NCI-H1092 (cell line): ENCODE measurements at regions not wholly inside any gene's neighbourhood (a gene's known extent, or its start where the extent isn't known, plus 50 kb on each side); places are given as distances from the start of the nearest gene placed in this dataset.
"Not testable (repeated sequence)": the region's sequence is repeated elsewhere in the genome, so short reads cannot be mapped to it uniquely, and the experiment has no call there.

Experiments
- DNase-seq: peaks from one replicate; lab custom pipeline; 2025; lab: John Stamatoyannopoulos, UW

DNA sequence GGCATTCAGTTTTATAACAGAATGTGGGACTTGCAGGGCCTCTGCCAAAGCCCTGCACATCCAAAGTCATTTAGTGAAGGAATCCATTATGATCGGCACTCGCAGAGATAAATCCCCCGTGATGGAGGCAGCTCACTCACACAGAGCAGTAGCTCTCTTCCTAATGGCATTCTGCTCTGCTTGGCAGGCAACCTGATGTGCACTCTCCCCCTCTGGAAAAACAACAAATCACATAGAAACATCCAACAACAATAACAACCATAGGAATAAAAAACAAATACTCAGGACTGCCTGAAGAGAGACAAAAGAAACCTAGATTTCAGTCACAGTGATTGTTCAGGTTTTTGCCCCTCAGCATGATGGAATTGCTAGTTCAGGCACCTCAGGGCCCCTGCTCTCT is 59.7 kb downstream of the NAA11 start:
- DNase-seq, result no peak

DNA sequence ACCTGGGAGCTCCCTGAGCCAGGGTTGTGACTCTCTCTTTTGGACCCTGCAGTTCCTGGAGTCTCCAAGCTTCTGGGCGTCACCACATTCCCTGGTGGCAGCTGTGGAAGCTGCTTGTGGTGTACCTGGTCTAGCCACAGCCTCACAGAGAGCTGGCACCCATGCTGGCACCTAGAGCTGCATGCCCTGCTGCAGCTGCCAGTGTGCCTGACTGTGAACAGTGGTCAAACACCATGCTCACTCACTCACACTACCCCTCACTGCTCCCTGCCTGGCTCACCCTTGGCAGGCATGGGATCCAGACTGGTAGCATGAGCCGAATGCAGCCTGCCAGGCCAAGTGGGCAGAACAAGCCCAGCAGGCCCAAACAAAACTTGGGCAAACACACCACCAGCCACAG is 66.6 kb downstream of the NAA11 start:
- DNase-seq, result no peak

DNA sequence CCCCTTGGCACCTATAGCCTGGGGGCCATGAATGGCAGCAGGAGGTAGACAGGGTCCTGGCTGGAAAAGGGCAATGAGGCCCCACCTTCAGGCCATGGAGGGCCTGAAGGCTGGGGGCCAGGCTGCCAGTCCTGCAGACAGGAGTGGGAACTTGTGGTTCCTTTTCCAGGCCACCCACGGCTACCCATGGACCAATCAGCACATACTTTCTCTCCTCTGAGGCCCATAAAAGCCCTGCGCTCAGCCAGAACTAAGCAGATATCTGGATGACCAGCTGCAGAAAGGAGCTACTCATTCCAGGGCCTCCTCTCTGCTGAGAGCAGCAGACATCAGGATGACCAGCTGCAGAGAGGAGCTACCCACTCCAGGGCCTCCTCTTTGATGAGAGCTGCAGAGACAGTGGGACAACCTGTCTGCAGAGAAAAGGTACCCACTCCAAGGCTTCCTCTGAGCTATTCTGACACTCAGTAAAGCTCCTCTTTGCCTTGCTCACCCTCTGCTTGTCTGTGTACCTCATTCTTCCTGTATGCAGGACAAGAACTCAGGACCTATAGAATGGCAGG is 67.2 kb downstream of the NAA11 start:
- DNase-seq, result no peak

DNA sequence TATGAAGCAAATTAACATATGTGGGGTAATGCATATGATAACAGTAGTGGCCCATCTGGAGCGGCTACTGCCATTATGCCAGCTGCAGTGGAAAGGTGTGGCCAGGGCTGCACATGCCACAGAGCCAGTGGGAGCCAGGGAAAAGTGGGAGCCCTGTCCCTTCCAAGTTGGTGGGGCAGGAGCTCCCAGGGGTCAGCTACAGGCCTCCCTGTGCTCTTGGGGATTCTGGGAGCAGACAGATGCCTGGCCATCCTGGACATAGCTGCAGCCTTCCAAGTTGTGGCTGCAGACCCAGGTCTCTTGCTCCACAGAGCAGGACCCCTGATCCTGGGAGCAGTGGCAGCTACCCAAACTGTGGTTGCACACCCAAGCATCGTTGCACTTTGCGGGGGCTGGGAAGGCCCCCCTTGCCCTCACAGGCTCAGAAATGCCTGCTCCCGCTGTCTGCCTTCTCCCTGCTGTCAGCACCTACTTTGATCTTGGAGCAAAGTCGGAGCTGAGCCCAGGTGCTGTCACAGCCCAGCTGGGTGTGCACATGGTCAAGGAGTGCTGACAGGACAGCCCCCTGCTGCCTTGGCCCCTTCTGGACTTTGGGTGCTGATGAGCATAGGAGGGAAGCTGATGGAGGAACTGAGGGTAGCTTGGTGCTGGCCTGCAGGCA is 67.8 kb downstream of the NAA11 start:
- no peak for DNase-seq

DNA sequence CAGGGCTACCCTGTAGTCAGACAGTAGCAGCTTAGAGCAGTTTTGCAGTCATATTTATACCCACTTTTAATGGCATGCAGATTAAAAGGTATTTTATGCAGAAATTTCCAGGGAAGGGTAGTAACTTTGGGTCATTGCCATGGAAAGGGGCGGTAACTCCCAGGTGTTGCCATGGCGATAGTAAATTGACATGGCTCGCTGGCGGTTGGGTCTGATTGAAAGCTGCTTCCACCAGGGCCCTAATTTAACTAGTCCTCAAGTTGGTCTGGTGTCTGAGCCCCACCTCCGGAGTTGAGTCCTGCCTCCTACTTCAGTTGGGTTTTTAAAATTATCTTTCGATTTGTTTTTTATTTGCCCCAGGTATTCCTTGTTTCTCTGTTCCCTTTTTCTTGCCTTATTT is 70.1 kb downstream of the NAA11 start:
- DNase-seq, result no peak

DNA sequence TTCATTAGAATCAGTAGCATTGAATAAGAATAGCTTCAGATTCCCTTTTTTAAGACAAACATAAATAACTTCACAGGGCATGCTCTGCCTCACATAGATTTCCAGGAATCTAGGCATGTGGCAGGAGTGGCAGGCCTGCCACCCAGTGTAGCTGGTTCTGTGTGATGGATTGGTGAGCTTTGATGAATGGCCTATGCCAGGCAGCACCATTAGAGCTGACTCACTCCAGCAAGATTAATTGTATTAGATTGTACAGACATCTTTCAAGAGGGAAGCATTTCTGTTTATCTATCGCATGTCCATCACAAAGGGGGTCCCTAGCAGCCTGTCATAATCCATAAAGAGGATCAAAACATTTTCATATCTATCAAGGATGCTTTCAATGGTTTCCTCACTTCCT is 71.9 kb downstream of the NAA11 start:
- no peak for DNase-seq

DNA sequence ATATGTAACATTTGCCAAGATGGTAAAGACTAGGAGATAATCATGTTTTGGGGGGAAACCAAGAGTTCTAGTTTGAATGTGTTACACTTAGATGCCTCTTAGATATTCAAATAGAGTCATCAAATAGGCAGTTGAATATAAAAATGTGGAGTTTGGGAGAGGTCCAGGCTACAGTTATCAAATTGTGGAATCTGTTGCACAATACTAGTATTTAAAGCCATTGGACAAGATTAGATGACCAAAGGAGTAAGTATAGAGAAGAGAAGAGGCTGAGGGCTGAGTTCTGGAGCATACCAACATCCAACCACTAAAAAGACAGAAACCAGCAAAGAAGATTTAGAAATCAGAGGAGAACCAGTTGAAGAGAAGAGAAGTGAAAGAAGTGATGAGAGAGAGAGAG is 72.7 kb downstream of the NAA11 start:
- no peak for DNase-seq

DNA sequence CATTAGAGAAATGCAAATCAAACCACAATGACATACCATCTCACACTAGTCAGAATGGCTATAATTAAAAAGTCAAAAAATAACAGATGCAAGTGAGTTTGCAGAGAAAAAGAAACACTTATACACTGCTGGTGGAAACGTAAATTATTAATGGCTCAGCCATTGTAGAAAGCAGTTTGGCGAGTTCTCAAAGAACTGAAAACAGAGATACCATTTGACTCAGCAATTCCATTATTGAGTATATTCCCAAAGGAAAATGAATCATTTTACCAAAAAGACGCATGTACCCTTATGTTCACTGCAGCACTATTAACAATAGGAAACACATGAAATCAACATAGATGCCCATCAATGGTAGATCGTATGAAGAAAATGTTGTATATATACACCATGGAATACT is 75.0 kb downstream of the NAA11 start:
- DNase-seq, result no peak

DNA sequence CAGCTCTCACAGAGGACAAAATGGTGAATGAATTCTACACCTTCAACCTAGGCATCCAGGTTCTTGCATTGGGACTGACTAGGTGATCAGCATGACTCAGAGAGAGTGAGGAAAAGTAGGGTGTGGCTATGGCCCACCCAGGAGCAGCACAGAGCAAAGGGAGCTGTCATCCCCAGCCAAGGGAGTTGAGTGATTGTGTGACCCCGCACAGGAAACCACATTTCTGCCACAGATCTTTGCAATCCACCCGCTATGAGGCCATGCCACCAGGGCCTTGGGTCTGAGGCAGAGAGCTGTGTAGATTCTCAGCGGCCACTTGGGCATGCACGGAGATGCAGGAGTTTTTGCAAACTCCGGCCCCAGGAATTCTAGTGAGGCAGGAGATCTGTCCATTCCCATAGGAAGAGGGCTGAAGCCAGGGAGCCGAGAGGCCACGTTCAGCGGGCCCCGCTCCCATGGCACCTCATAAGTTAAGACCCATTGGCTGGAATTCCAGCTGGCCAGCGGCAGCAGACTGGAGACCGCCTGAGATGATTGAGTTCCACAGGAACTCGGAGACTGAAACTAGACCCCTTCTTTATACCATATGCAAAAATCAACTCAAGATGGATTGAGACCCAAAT is 75.9 kb downstream of the NAA11 start:
- DNase-seq, result no peak

DNA sequence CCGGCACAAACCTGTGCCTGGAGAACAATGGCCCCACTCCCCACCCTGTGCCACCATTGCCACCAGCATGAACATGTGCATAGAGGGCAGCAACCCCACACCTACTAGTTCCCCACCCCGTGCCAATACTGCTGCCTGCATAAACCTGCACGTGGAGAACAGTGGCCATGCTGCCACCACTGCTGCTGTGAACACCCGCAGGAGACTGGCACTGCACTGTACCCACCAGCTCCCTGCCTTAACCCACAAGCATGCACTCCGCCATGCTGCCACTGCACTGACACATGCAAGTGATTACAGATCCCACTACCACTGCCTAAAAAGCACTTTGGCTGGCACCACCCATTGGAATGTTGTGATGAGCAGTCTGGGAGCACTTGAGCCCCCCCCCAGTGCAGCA is 77.3 kb downstream of the NAA11 start:
- no peak for DNase-seq

DNA sequence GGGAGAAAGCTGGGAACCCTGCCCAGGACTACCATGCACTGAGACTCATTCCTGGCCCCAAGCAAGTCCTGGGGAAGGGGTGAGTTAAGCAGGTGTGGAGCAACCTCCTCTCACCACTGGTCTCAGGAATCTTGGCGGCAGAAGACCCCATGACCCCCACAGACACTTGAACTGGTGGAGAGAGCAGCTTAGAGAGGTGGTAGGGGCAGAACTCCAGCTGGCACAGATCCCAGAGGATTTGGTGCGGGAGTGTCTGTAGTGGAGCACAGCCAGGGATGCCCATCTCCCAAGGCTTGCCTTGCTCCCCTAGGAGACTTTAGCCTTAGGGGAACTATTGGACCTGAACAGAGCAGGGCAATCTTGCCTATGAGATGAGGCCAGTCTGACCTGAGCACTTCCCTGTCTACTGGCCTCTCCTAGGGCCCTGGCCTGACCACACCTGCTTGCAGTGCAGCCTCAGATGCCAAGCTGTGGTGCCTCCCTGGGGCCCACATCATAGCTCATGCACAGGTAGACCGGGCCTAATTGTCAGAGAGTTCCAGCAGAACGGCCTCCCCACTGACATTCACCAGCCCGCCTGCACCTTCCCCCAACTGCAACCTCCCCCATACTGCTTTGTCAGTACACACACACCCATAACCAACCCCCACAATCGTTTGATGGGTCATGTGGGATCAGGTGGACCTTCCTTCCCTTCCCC is 78.0 kb downstream of the NAA11 start:
- no peak for DNase-seq

DNA sequence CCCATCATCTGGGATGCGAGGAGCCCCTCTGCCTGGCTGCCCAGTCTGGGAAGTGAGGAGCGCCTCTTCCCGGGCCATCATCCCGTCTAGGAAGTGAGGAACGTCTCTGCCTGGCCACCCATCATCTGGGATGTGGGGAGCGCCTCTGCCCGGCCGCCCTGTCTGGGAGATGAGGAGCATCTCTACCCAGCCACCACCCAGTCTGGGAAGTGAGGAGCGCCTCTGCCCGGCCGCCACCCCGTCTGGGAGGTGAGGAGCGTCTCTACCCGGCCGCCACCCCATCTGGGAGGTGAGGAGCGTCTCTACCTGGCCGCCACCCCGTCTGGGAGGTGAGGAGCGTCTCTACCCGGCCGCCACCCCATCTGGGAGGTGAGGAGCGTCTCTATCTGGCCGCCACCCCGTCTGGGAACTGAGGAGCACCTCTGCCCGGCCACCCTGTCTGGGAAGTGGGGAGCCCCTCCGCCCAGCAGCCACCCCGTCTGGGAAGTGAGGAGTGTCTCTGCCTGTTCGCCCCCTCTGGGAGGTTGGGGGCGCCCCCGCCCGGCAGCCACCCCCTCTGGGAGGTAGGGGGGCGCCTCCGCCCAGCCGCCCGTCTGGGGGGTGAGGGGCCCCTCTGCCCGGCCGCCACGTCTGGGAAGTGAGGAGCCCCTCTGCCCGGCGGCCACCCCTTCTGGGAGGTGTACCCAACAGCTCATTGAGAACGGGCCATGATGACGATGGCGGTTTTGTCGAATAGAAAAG is 80.5 kb downstream of the NAA11 start:
- not testable (repeated sequence) for DNase-seq

DNA sequence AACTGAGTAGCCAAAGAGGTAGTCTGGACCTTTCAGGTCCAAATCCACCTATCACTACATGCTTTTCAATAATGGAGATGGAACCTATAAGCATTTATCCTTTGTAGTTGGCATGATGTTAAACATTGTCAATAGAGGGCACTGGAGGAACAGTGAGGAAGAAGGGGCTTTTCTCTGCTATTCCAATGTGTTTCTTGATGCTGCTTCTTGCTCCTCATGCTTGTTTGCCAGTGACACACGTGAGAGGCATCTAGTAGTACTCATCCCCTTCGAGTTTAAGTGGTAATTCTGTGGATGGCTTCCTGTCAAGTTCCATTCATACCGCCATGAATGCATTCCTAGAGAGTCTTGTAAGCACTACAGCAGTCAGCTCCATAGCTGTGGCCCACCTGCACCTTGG is 84.0 kb downstream of the NAA11 start:
- DNase-seq, result no peak

DNA sequence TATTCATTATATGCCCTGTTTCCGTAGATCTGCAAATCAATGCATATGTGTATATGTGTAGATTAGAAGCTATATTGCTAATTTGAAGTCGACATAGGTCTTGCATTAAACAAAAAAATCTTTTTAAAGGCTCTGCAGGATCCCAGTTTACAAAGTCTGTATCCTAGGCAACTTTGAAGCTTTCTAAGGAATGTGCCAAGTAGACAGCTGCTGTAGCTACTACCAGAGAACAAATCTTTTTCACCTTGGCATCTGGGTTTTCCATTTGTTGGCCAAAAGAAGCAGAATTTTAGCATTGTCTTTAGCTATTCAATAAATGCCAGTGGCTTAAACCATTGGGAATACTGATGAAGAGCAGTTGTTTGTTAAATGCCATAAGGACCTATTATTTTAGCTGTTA is 88.0 kb downstream of the NAA11 start:
- no peak for DNase-seq

DNA sequence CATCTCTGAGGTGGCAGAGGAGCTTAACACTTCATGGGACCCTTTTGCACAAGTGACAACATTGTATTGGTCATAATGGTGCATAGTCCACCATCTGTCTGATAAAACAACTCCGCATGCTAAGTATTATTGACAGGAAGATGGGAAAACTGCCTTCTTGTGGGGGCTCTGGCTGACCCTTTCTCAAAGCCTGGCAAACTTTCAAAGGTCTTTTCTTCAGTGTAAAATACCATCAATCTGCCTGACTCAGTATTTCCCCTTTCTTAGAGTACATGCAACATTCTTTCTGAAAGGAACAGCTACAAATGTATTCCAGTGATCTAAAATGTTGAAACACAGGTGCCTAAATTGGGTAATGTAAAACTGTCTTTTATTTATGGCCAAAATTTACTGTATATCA is 89.1 kb downstream of the NAA11 start:
- no peak for DNase-seq

DNA sequence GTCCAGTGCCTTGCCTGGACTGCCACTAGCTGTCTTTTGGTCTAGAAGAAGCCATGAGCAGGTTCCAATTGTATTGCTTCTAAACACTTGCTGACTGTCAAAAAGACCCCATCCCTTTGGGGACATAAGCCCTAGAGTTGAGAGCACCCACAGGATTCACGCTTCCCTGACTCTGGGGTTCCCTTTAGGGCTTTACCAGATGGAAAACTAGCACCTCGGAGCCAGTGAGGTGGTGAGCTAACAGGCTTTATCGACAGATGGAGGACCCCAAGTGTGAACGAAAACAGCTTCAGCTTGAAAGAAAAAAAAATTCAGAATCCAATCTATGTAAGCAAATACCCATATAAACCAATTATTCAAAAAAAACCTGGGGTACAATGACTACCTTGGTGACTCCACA is 90.8 kb downstream of the NAA11 start:
- DNase-seq, result no peak

DNA sequence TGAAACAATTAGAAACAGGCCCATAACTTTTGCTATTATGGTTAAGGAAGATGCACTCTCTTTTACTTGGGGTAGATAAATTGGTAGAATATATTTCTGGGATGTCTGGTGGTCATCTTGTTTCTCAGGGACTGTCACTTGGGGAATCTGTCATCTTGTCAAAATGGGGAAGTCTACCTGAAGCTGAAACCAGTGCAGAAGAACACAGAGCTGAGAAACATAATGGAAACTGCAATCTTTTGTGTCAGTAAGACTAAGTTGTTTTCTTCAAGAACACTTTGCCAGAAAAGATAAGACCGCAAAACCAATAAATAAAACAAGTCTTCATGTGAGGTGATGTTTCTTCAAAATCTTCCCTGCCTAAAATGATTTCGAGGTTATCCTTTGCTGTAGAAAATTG is 92.0 kb downstream of the NAA11 start:
- DNase-seq, result no peak

DNA sequence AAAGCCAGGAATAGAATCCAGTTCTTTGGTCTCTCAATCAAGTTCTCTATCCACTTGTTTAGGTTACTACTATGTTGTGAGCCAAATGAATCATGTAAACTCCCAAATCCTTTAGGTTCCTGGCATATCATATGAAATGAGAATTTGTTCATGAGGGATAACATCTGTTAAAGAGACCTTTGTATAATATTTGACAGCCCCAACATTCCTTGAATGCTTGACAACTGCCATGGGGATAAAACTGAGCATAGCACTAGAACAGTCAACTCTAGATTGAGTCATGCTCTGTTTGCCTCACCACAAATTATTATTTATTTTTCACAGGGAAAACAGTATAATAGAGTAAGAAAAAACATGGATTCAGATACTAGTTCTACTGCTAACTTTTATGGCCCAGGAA is 93.3 kb downstream of the NAA11 start:
- DNase-seq, result no peak

DNA sequence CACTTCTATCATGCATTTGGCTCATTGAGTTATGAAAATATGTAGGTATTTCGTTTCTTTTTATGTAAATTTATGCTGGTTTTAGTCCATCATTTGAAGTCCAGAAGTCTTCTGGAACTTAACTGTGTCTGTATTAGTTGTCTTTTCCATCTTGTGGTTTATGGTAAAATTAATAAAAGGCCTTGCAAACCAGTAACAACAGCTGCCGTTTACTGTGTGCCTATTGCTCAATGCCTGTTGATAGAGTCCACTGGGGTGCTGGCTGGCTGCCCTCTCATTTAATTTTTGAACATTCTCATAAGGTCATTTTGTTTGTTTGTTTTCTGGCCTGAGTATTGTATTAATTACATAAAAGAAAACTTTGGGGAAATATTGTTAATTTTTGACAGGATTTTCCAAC is 98.0 kb downstream of the NAA11 start:
- DNase-seq, result no peak

DNA sequence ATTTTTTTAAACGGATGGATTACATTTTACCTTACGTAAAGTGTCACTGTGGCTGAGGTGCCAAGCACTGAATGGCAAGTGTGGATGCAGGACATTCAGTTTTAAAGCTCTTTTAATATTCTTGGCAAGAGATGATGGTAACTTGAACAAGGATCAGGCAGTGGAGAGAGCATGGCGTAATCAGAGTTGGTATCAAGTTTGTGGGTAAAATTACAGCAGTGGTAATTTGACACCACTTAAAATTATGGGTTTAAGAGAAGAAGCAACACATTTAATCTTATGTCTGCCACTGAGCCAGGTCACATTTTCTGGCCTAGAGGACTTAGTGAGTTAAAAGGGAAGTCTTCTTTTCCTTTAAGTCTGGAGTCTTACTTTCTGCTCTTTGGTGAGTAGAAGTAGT is 100.5 kb downstream of the NAA11 start:
- DNase-seq, result no peak

DNA sequence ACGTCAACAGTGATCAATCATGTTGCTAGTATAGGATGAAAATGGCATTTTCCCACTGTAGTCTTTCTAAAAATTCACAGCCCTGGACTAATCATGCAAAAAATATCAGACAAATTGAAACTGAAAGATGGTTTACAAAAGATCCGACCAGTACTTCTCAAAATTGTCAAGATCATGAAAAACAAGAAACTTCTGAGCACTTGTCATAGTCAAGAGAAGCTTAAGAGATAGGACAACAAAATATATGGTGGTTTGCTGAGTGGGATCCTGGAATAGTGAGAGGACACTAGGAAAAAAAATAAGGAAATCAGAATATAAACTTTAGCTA is 101.1 kb downstream of the NAA11 start:
- DNase-seq, result no peak

DNA sequence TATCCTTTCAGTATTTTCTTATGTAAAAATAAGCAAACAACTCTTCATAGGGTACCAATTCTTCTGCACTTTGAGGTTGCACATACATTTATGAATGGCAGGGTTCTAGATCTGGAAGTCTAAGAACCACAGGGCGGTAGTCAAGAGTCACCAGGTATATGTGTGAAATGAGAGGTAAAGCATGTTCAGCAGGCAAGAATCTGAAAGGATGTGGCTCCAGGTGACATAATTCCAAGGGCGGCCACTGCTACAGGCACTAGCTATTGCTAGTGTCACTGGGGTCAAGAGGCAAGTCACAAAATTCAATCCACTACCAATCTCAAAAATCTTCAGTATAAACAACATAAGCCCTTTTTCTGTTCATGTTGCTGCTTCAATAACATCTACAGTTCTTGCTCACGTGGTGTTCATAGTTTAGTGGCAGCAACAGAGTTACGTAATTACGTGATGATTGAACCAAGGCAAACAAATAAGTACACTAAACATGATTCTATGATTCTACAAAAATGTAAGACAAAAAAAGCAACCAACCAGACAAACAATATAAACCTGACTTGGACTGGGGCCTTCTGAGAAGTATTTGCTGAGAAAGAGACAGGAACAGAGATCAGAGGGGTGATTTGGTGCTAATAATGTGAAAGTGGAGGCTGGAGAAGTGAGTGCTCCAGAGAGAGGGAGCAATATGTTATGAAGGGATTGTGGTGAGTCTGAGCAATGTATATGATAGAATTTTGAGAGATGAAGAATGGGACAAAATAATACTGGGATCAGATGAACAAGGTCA is 101.7 kb downstream of the NAA11 start:
- DNase-seq, result no peak
